CD4-positive, alpha-beta memory T cell (primary cell): ENCODE measurements at regions not wholly inside any gene's neighbourhood (a gene's known extent, or its start where the extent isn't known, plus 50 kb on each side); places are given as distances from the start of the nearest gene placed in this dataset.
A peak's percentile ranks its signal among the peaks of the same experiment; 100 is the strongest.

Experiments used
- CTCF ChIA-PET: fragments of 350-600 bp; sonication (Branson Sonifier 250); formaldehyde crosslinking; loops from one replicate; lab custom pipeline; 2021; ENCODE audit warnings: inconsistent platforms; ENCODE audit not compliant: partially characterized antibody; lab: Charles Lee
- POLR2A ChIA-PET: fragments of 350-600 bp; sonication (Branson Sonifier 250); formaldehyde crosslinking; loops from one replicate; lab custom pipeline; 2021; ENCODE audit not compliant: partially characterized antibody; lab: Charles Lee
- DNase-seq, 5 donors: peaks; one replicate each; pipeline versions ENCODE4 v3.0.0 to v3.0.0-alpha.2; 2020 to 2022; ENCODE audit warnings: mixed read lengths in 1 of 5
- H3K27ac ChIP-seq: one replicate; pipeline ENCODE4 v1.7.0; 2013; ENCODE audit warnings: low read depth, low read length
- H3K27me3 ChIP-seq: 2 replicates; pipeline ENCODE4 v1.7.0; 2013; ENCODE audit warnings: mild to moderate bottlenecking, low read length, moderate library complexity; ENCODE audit not compliant: insufficient read depth
- H3K36me3 ChIP-seq: 2 replicates; pipeline ENCODE4 v1.7.0; 2013; ENCODE audit warnings: mild to moderate bottlenecking, low read length, moderate library complexity; ENCODE audit not compliant: insufficient read depth
- H3K4me1 ChIP-seq: 2 replicates; pipeline ENCODE4 v1.7.0; 2013; ENCODE audit warnings: mild to moderate bottlenecking, low read length, moderate library complexity; ENCODE audit not compliant: insufficient read depth
- H3K4me3 ChIP-seq, 2 donors: one replicate each; pipeline ENCODE4 v1.7.0; 2013; ENCODE audit warnings: low read length in 2 of 2, mild to moderate bottlenecking in 1 of 2
- H3K9me3 ChIP-seq, 2 donors: one replicate each; pipeline ENCODE4 v1.7.0; 2013; ENCODE audit warnings: low read length in 2 of 2, control low read depth in 1 of 2; ENCODE audit not compliant: control insufficient read depth in 1 of 2
- H3K27ac Mint-ChIP-seq, 7 donors: one replicate each; pipeline ENCODE4 v1.8.0; 2020 to 2021; ENCODE audit warnings: mixed read lengths in 7 of 7, mild to moderate bottlenecking in 6 of 7, inconsistent platforms in 3 of 7, moderate library complexity in 3 of 7
- H3K27me3 Mint-ChIP-seq, 2 donors: one replicate each; pipeline ENCODE4 v1.8.0; 2020 to 2021; ENCODE audit warnings: mixed read lengths in 2 of 2
- H3K36me3 Mint-ChIP-seq, 2 donors: one replicate each; pipeline ENCODE4 v1.8.0; 2020 to 2021; ENCODE audit warnings: mixed read lengths in 2 of 2, inconsistent platforms in 1 of 2, mild to moderate bottlenecking in 1 of 2
- H3K4me1 Mint-ChIP-seq, 4 donors: one replicate each; pipeline ENCODE4 v1.8.0; 2020 to 2021; ENCODE audit warnings: mixed read lengths in 4 of 4, mild to moderate bottlenecking in 1 of 4
- H3K4me3 Mint-ChIP-seq, 8 donors: one replicate each; pipeline ENCODE4 v1.8.0; 2020 to 2021; ENCODE audit warnings: mixed read lengths in 8 of 8, mild to moderate bottlenecking in 7 of 8, moderate library complexity in 6 of 8, inconsistent platforms in 3 of 8
- H3K9me3 Mint-ChIP-seq, 8 donors: one replicate each; pipeline ENCODE4 v1.8.0; 2020 to 2021; ENCODE audit warnings: mixed read lengths in 8 of 8, mild to moderate bottlenecking in 5 of 8, inconsistent platforms in 3 of 8, moderate library complexity in 1 of 8
- intact Hi-C: fragments of 100-400 bp; cut with micrococcal nuclease; formaldehyde crosslinking; loops from one replicate; pipeline ENCODE4 v1.15.1; 2023

GRCh38 chr4:166153548-166153947 lies 280.5 kb downstream of the TLL1 start:
- no peaks in the 10 kb centered on the region for H3K4me1 ChIP-seq
- H3K27ac Mint-ChIP-seq, result no peak overlapping the region
- H3K27me3 Mint-ChIP-seq, result peaks cover 0 to 1% of the 10 kb centered on the region in 2 donors
- ChIA-PET CTCF (interaction anchor here (0.9 kb wide), 1 partner anchor 12 kb away, joined by 3 read pairs; no protein-coding TSS in a partner anchor), POLR2A (no interaction called here)
- no peak overlapping the region for H3K4me3 Mint-ChIP-seq
- no peak for DNase-seq
- no peaks in the 10 kb centered on the region for H3K4me1 Mint-ChIP-seq
- no peaks in the 10 kb centered on the region for H3K36me3 Mint-ChIP-seq
- intact Hi-C loops, result no loop called here
- H3K27me3 ChIP-seq, result no peaks in the 10 kb centered on the region
- H3K36me3 ChIP-seq, result no peaks in the 10 kb centered on the region
- H3K4me3 ChIP-seq, result no peak overlapping the region
- H3K27ac ChIP-seq, result no peak overlapping the region
- no peaks in the 10 kb centered on the region for H3K9me3 ChIP-seq
- peaks cover 0 to 12% (median under 1%) of the 10 kb centered on the region in 8 donors for H3K9me3 Mint-ChIP-seq

GRCh38 chr4:166162327-166162726 lies 289.3 kb downstream of the TLL1 start:
- peaks cover 0 to 4% (median 0%) of the 10 kb centered on the region in 8 donors for H3K9me3 Mint-ChIP-seq
- H3K27ac Mint-ChIP-seq, result no peak overlapping the region
- Histone ChIP-seq H3K27ac (no peak overlapping the region), H3K4me3 (no peak overlapping the region), H3K9me3 (no peaks in the 10 kb centered on the region), H3K36me3 (no peaks in the 10 kb centered on the region), H3K27me3 (no peaks in the 10 kb centered on the region), H3K4me1 (no peaks in the 10 kb centered on the region)
- H3K36me3 Mint-ChIP-seq, result no peaks in the 10 kb centered on the region
- intact Hi-C loops, result no loop called here
- ChIA-PET POLR2A (no interaction called here), CTCF (no interaction called here)
- no peak for DNase-seq
- H3K27me3 Mint-ChIP-seq, result no peaks in the 10 kb centered on the region
- no peak overlapping the region for H3K4me3 Mint-ChIP-seq
- H3K4me1 Mint-ChIP-seq, result peaks cover 0 to 2% (median 1%) of the 10 kb centered on the region in 4 donors

- Mint-ChIP-seq H3K27ac (no peak overlapping the region), H3K4me3 (no peak overlapping the region), H3K9me3 (no peaks in the 10 kb centered on the region), H3K27me3 (no peaks in the 10 kb centered on the region), H3K36me3 (no peaks in the 10 kb centered on the region), H3K4me1 (peaks cover 0 to 2% (median 1%) of the 10 kb centered on the region in 4 donors)
- Histone ChIP-seq H3K4me3 (no peak overlapping the region), H3K27ac (no peak overlapping the region), H3K9me3 (no peaks in the 10 kb centered on the region), H3K27me3 (no peaks in the 10 kb centered on the region), H3K4me1 (no peaks in the 10 kb centered on the region), H3K36me3 (no peaks in the 10 kb centered on the region)
- intact Hi-C loops, result loop anchor here (5.0 kb wide), 3 partner anchors 1456 to 1986 kb away; no protein-coding TSS in a partner anchor
- ChIA-PET POLR2A (no interaction called here), CTCF (interaction anchor here (1.0 to 1.3 kb wide), 2 partner anchors 8 to 13 kb away, joined by 3 read pairs; no protein-coding TSS in a partner anchor)
- DNase-seq, result peak in 4 of 5 donors; percentile 19 to 43 (median 32)
These were observed 292.9 kb downstream of the TLL1 start for GRCh38 chr4:166165829-166166420.

GRCh38 chr4:166169111-166169510 lies 296.1 kb downstream of the TLL1 start:
- no peaks in the 10 kb centered on the region for H3K27me3 Mint-ChIP-seq
- ChIA-PET CTCF (no interaction called here), POLR2A (no interaction called here)
- H3K4me1 Mint-ChIP-seq, result peaks cover 0 to 4% (median 1%) of the 10 kb centered on the region in 4 donors
- H3K4me1 ChIP-seq, result no peaks in the 10 kb centered on the region
- no peak overlapping the region for H3K27ac Mint-ChIP-seq
- H3K9me3 ChIP-seq, result no peaks in the 10 kb centered on the region
- no peaks in the 10 kb centered on the region for H3K36me3 Mint-ChIP-seq
- no peak for DNase-seq
- peaks cover 0 to 3% (median 0%) of the 10 kb centered on the region in 8 donors for H3K9me3 Mint-ChIP-seq
- intact Hi-C loops, result loop anchor here (5.0 kb wide), 3 partner anchors 1453 to 1983 kb away; no protein-coding TSS in a partner anchor
- no peak overlapping the region for H3K4me3 ChIP-seq
- H3K27me3 ChIP-seq, result no peaks in the 10 kb centered on the region
- H3K4me3 Mint-ChIP-seq, result no peak overlapping the region
- H3K36me3 ChIP-seq, result no peaks in the 10 kb centered on the region
- H3K27ac ChIP-seq, result no peak overlapping the region

GRCh38 chr4:166172619-166173018 lies 299.6 kb downstream of the TLL1 start:
- Mint-ChIP-seq H3K9me3 (peaks cover 0 to 3% (median 0%) of the 10 kb centered on the region in 8 donors), H3K4me3 (no peak overlapping the region), H3K27me3 (no peaks in the 10 kb centered on the region), H3K4me1 (peaks cover 0 to 1% (median 0%) of the 10 kb centered on the region in 4 donors), H3K27ac (no peak overlapping the region), H3K36me3 (no peaks in the 10 kb centered on the region)
- POLR2A ChIA-PET, result no interaction called here
- Histone ChIP-seq H3K4me1 (no peaks in the 10 kb centered on the region), H3K36me3 (no peaks in the 10 kb centered on the region), H3K27ac (no peak overlapping the region), H3K27me3 (no peaks in the 10 kb centered on the region), H3K9me3 (no peaks in the 10 kb centered on the region), H3K4me3 (no peak overlapping the region)
- no peak for DNase-seq
- intact Hi-C loops, result no loop called here
- CTCF ChIA-PET, result interaction anchor here (1.6 kb wide), 1 partner anchor 8 kb away, joined by 3 read pairs; no protein-coding TSS in a partner anchor

- Histone ChIP-seq H3K4me3 (no peak overlapping the region), H3K27ac (no peak overlapping the region), H3K36me3 (no peaks in the 10 kb centered on the region), H3K9me3 (no peaks in the 10 kb centered on the region), H3K4me1 (no peaks in the 10 kb centered on the region), H3K27me3 (no peaks in the 10 kb centered on the region)
- H3K4me1 Mint-ChIP-seq, result peaks cover 0 to 1% (median 0%) of the 10 kb centered on the region in 4 donors
- H3K27ac Mint-ChIP-seq, result no peak overlapping the region
- POLR2A ChIA-PET, result no interaction called here
- no peaks in the 10 kb centered on the region for H3K27me3 Mint-ChIP-seq
- no peak overlapping the region for H3K4me3 Mint-ChIP-seq
- peaks cover 0 to 3% (median 0%) of the 10 kb centered on the region in 8 donors for H3K9me3 Mint-ChIP-seq
- H3K36me3 Mint-ChIP-seq, result no peaks in the 10 kb centered on the region
- CTCF ChIA-PET, result no interaction called here
- no peak for DNase-seq
- intact Hi-C loops, result no loop called here
These were observed 301.9 kb downstream of the TLL1 start for GRCh38 chr4:166174717-166175490.

GRCh38 chr4:166182145-166182544 lies 309.1 kb downstream of the TLL1 start:
- H3K9me3 ChIP-seq, result no peaks in the 10 kb centered on the region
- Mint-ChIP-seq H3K27ac (no peak overlapping the region), H3K4me1 (no peaks in the 10 kb centered on the region), H3K27me3 (no peaks in the 10 kb centered on the region), H3K36me3 (no peaks in the 10 kb centered on the region), H3K4me3 (no peak overlapping the region), H3K9me3 (peaks cover 0 to 10% (median 1%) of the 10 kb centered on the region in 8 donors)
- ChIA-PET CTCF (no interaction called here), POLR2A (no interaction called here)
- intact Hi-C loops, result no loop called here
- no peak overlapping the region for H3K27ac ChIP-seq
- H3K4me3 ChIP-seq, result no peak overlapping the region
- H3K4me1 ChIP-seq, result no peaks in the 10 kb centered on the region
- H3K27me3 ChIP-seq, result no peaks in the 10 kb centered on the region
- no peak for DNase-seq
- no peaks in the 10 kb centered on the region for H3K36me3 ChIP-seq
